GM18502 (cell line): ENCODE measurements at regions not wholly inside any gene's neighbourhood (a gene's known extent, or its start where the extent isn't known, plus 50 kb on each side); places are given as distances from the start of the nearest gene placed in this dataset.

Experiments used
- ATAC-seq: cut with Tn5 transposase; IDR thresholded peaks from one replicate; pipeline ENCODE4 v1.9.1; 2021; ENCODE audit warnings: mild to moderate bottlenecking; ENCODE audit not compliant: unreplicated experiment, poor library complexity

- ATAC-seq: no peak
These were observed 399.9 kb upstream of the CDH11 start for GRCh38 chr16:65521633-65522328.

GRCh38 chr16:65519402-65519801 is 397.5 kb upstream of the CDH11 start:
- ATAC-seq: no peak

GRCh38 chr16:65515193-65515592 is 393.3 kb upstream of the CDH11 start:
- no peak for ATAC-seq

- ATAC-seq: no peak
These were observed 389.0 kb upstream of the CDH11 start for GRCh38 chr16:65510850-65511249.

- no peak for ATAC-seq
These were observed 388.4 kb upstream of the CDH11 start for GRCh38 chr16:65510241-65510640.

- ATAC-seq: no peak
These were observed 387.3 kb upstream of the CDH11 start for GRCh38 chr16:65509172-65509571.

- no peak for ATAC-seq
These were observed 379.1 kb upstream of the CDH11 start for GRCh38 chr16:65500919-65501318.

- ATAC-seq: no peak
These were observed 378.1 kb upstream of the CDH11 start for GRCh38 chr16:65500007-65500406.

- no peak for ATAC-seq
These were observed 377.7 kb upstream of the CDH11 start for GRCh38 chr16:65499566-65499965.

GRCh38 chr16:65497571-65497970 is 375.7 kb upstream of the CDH11 start:
- ATAC-seq: no peak

- ATAC-seq: no peak
These were observed 373.2 kb upstream of the CDH11 start for GRCh38 chr16:65495106-65495505.

GRCh38 chr16:65494609-65495008 is 372.7 kb upstream of the CDH11 start:
- no peak for ATAC-seq

GRCh38 chr16:65494080-65494479 is 372.2 kb upstream of the CDH11 start:
- ATAC-seq: no peak

GRCh38 chr16:65490286-65490685 is 368.4 kb upstream of the CDH11 start:
- ATAC-seq: no peak

GRCh38 chr16:65489531-65490023 is 367.7 kb upstream of the CDH11 start:
- no peak for ATAC-seq

- no peak for ATAC-seq
These were observed 365.4 kb upstream of the CDH11 start for GRCh38 chr16:65487231-65487630.

- ATAC-seq: no peak
These were observed 360.1 kb upstream of the CDH11 start for GRCh38 chr16:65481956-65482355.

- no peak for ATAC-seq
These were observed 358.6 kb upstream of the CDH11 start for GRCh38 chr16:65480281-65481091.

- ATAC-seq: no peak
These were observed 354.6 kb upstream of the CDH11 start for GRCh38 chr16:65476448-65476955.

- ATAC-seq: no peak
These were observed 351.8 kb upstream of the CDH11 start for GRCh38 chr16:65473699-65474098.

- ATAC-seq: no peak
These were observed 347.3 kb upstream of the CDH11 start for GRCh38 chr16:65469116-65469515.
